Right atrium auricular region (tissue), 2 donors: ENCODE measurements at regions not wholly inside any gene's neighbourhood (a gene's known extent, or its start where the extent isn't known, plus 50 kb on each side); places are given as distances from the start of the nearest gene placed in this dataset.

Source experiments
- DNase-seq: peaks from one replicate; pipeline ENCODE4 v3.0.0-alpha.2; 2019; ENCODE audit warnings: low spot score
- H3K27ac ChIP-seq, 2 donors: fragments of 200-600 bp; sonication (generic); 1 replicate in 1 of 2; 2 replicates in 1 of 2; pipeline ENCODE4 v1.5.1; 2016 to 2019
- H3K27me3 ChIP-seq, 2 donors: fragments of 200-600 bp; sonication (generic); one replicate each; pipeline versions ENCODE4 v1.5.1 to v1.6.0; 2017 to 2019
- H3K36me3 ChIP-seq: fragments of 200-600 bp; sonication (generic); one replicate; pipeline ENCODE4 v1.5.1; 2016
- H3K4me1 ChIP-seq, 2 donors: fragments of 200-600 bp; sonication (generic); one replicate each; pipeline versions ENCODE4 v1.5.1 to v1.6.0; 2017 to 2019
- H3K4me3 ChIP-seq, 2 donors: fragments of 200-600 bp; sonication (generic); 1 replicate in 1 of 2; 2 replicates in 1 of 2; pipeline ENCODE4 v1.5.1; 2017 to 2019; ENCODE audit warnings: mild to moderate bottlenecking in 1 of 2, moderate library complexity in 1 of 2
- H3K9me3 ChIP-seq, 2 donors: fragments of 200-600 bp; sonication (generic); one replicate each; pipeline ENCODE4 v1.5.1; 2019
- TF ChIP-seq, protein P1 (sequence below), 2 donors: fragments of 200-600 bp; sonication (generic); IDR thresholded peaks; one replicate each; pipeline ENCODE4 v1.5.1; 2019; ENCODE audit warnings: antibody characterized with exemption in 2 of 2

DNA sequence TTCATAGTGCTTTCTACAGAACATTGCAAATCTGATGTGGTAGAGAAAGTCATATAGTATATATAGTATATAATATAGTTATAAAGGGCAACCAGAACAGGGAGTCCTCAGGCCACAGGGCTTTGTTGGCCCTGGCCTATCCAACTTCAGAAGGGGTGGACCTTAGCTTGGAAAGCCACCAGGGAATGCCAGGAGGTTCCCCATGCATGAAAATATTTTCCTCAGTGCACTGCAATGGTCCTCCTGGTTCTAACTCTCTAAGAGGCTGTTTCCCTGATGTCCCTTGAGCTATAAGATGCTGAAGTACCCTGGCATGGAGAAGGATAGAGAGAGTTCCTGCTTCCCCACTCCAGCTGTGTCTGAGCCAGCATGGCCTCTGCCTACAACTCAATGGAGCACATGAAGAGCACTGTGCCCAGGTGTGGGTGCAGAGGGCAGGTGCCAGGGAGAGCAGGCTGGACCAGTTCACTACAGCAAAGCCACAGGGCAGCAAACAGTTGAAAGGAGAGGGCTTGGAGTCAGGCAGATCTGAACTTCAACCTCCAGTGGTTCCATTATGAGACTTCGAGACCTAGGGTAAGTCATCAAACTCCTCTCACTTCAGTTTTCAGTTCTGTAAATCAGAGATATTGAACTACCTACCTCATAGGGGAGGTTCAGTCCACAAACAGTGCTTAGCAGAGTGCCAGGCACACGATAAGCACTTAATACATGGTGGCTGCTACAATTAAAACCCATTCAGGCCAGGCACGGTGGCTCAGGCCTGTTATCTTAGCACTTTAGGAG lies 183.1 kb downstream of the SALL1 start:
- Histone ChIP-seq H3K4me1 (no peaks in the 10 kb centered on the region), H3K36me3 (no peaks in the 10 kb centered on the region), H3K9me3 (no peaks in the 10 kb centered on the region), H3K4me3 (no peak overlapping the region), H3K27ac (no peak overlapping the region), H3K27me3 (no peaks in the 10 kb centered on the region)
- no peak for DNase-seq
- TF ChIP-seq, protein P1, sequence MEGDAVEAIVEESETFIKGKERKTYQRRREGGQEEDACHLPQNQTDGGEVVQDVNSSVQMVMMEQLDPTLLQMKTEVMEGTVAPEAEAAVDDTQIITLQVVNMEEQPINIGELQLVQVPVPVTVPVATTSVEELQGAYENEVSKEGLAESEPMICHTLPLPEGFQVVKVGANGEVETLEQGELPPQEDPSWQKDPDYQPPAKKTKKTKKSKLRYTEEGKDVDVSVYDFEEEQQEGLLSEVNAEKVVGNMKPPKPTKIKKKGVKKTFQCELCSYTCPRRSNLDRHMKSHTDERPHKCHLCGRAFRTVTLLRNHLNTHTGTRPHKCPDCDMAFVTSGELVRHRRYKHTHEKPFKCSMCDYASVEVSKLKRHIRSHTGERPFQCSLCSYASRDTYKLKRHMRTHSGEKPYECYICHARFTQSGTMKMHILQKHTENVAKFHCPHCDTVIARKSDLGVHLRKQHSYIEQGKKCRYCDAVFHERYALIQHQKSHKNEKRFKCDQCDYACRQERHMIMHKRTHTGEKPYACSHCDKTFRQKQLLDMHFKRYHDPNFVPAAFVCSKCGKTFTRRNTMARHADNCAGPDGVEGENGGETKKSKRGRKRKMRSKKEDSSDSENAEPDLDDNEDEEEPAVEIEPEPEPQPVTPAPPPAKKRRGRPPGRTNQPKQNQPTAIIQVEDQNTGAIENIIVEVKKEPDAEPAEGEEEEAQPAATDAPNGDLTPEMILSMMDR (IDR thresholded peaks at IDR 0.05) = no peak

DNA sequence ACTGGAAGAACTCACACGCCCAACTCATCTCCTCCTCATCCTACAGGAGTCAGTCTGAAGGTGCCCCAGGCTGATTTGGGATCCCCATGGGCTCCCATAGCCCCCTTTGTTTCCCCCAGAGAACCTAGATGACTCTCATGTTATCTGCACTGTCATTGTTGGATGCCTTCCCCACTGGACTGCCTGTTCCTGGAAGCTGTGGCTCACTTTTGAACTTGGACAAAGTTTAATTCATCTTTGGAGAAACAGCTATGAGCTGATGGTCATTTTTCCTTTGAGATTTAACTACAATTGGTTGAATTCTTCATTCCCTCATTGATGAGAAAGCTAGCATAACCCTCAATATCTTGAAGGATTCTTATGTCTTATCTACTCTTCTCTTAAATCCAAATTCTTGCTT lies 186.6 kb downstream of the SALL1 start:
- H3K27ac ChIP-seq = no peak overlapping the region
- no peaks in the 10 kb centered on the region for H3K36me3 ChIP-seq
- TF ChIP-seq, protein P1 (IDR thresholded peaks at IDR 0.05) = no peak
- no peaks in the 10 kb centered on the region for H3K27me3 ChIP-seq
- no peak overlapping the region for H3K4me3 ChIP-seq
- no peaks in the 10 kb centered on the region for H3K4me1 ChIP-seq
- DNase-seq = no peak
- no peaks in the 10 kb centered on the region for H3K9me3 ChIP-seq

DNA sequence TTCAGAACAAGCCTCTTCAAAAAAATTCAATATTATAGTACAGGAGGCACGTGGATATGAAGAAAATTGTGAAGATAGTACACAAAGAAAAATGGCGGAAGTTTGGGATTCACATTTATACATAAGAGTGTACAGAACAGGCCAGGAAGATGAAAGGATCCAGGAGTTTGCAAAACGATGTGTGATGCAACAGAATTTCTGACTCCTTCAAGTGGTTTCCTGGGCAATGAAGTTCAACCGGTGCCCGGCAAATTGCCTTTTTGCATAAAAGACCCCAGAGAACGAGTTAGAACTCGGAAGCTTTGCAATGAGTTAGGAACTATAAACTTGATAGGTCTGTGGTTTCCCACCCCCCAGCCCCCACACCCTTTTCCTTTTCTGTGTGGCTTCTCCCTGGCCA lies 189.1 kb downstream of the SALL1 start:
- Histone ChIP-seq H3K9me3 (no peaks in the 10 kb centered on the region), H3K27ac (no peak overlapping the region), H3K4me3 (no peak overlapping the region), H3K36me3 (no peaks in the 10 kb centered on the region), H3K27me3 (no peaks in the 10 kb centered on the region), H3K4me1 (no peaks in the 10 kb centered on the region)
- no peak for DNase-seq
- TF ChIP-seq, protein P1 (IDR thresholded peaks at IDR 0.05) = no peak

DNA sequence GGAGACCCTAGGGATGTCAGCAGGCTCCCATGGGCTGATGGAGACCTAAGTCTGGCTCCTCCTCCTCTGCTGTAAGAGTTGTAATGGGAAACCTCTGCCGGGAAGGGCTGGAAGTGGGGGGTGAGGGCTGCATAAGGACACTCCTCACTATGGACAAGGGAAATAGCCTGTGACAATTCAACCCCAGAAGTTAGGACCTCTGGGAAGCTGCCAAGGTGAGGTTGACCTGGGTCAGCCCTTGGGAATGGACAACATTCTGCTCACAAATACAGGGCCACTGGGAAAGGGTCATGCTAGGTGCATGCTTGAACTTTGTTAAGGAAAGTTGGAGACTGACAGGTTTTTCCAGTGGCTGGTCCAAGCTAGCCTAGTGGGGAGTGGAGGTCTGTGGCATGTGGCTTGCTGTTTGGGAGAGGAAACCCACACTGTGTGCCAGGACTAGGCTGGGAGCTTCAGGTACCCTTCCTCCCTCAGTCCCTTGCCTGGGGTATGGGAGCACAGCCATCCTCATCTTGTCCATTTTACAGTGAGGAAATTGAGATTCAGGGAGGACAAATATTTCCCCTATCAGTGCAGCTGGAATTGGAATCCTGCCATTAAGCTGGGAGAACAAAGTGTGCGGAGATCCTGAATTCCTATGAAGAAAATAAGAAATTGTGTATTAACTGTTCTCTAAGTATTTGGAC lies 190.4 kb downstream of the SALL1 start:
- TF ChIP-seq, protein P1 (IDR thresholded peaks at IDR 0.05) = no peak
- Histone ChIP-seq H3K4me1 (no peaks in the 10 kb centered on the region), H3K27ac (no peak overlapping the region), H3K27me3 (no peaks in the 10 kb centered on the region), H3K9me3 (no peaks in the 10 kb centered on the region), H3K36me3 (no peaks in the 10 kb centered on the region), H3K4me3 (no peak overlapping the region)
- DNase-seq = no peak

DNA sequence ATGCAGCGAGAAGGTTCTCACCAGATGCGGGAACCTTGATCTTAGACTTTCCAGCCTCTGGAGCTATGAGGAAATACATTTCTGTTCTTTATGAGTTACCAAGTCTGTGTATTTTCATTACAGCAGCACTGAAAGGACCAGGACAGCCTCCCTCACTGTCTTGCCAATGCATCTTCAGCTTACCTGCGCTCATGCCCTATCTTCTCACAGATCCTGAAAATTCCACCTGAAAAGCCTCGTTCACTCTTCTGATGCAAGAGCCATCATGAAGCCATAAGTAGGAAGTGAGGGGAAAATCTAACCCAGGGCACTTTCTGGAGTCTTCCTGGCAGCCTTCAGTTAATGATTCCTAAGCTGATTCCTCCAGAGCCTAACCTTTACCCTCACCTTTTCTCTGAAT lies 194.0 kb downstream of the SALL1 start:
- no peak for DNase-seq
- Histone ChIP-seq H3K4me1 (no peaks in the 10 kb centered on the region), H3K9me3 (no peaks in the 10 kb centered on the region), H3K27ac (no peak overlapping the region), H3K36me3 (no peaks in the 10 kb centered on the region), H3K27me3 (no peaks in the 10 kb centered on the region), H3K4me3 (no peak overlapping the region)
- TF ChIP-seq, protein P1 (IDR thresholded peaks at IDR 0.05) = no peak
